Loucy (cell line): ENCODE measurements at regions not wholly inside any gene's neighbourhood (a gene's known extent, or its start where the extent isn't known, plus 50 kb on each side); places are given as distances from the start of the nearest gene placed in this dataset.
"Not testable (repeated sequence)": the region's sequence is repeated elsewhere in the genome, so short reads cannot be mapped to it uniquely, and the experiment has no call there.

ENCODE experiments used
- H2AFZ ChIP-seq: fragments of 200-600 bp; sonication (generic); 2 replicates; pipeline ENCODE4 v1.6.0; 2016; ENCODE audit warnings: antibody characterized with exemption, mild to moderate bottlenecking, low read length, moderate library complexity
- H3F3A ChIP-seq: fragments of 200-600 bp; 2 replicates; pipeline ENCODE4 v1.6.0; 2016; ENCODE audit warnings: antibody characterized with exemption, low read depth, mild to moderate bottlenecking
- H3K27me3 ChIP-seq: fragments of 200-600 bp; sonication (generic); 2 replicates; pipeline ENCODE4 v1.6.1; 2014; ENCODE audit warnings: low read length, mild to moderate bottlenecking; ENCODE audit not compliant: insufficient read depth, poor library complexity, severe bottlenecking
- H3K36me3 ChIP-seq: fragments of 200-600 bp; sonication (generic); 2 replicates; pipeline ENCODE4 v1.6.1; 2016; ENCODE audit warnings: low read length; ENCODE audit not compliant: insufficient read depth
- H3K4me1 ChIP-seq: fragments of 200-600 bp; sonication (generic); 2 replicates; pipeline ENCODE4 v1.5.1; 2014; ENCODE audit warnings: low read length, mild to moderate bottlenecking; ENCODE audit not compliant: insufficient read depth, poor library complexity, severe bottlenecking
- H3K4me2 ChIP-seq: fragments of 200-600 bp; sonication (generic); 2 replicates; pipeline ENCODE4 v1.6.0; 2014; ENCODE audit warnings: antibody characterized with exemption, low read length, low read depth, mild to moderate bottlenecking; ENCODE audit not compliant: poor library complexity, severe bottlenecking
- H3K4me3 ChIP-seq: fragments of 200-600 bp; sonication (generic); 2 replicates; pipeline ENCODE4 v1.5.1; 2014; ENCODE audit warnings: low read length, mild to moderate bottlenecking, mixed read lengths; ENCODE audit not compliant: poor library complexity, severe bottlenecking
- H3K79me2 ChIP-seq: fragments of 200-600 bp; sonication (generic); 2 replicates; pipeline ENCODE4 v1.6.1; 2014; ENCODE audit warnings: low read length; ENCODE audit not compliant: insufficient read depth
- H3K9ac ChIP-seq: fragments of 200-600 bp; sonication (generic); 2 replicates; pipeline ENCODE4 v1.6.0; 2014; ENCODE audit warnings: mild to moderate bottlenecking, low read depth, low read length, moderate library complexity; ENCODE audit not compliant: poor library complexity, severe bottlenecking
- H3K9me2 ChIP-seq: fragments of 200-600 bp; sonication (generic); replicated peaks from 2 replicates; pipeline ENCODE4 v1.6.1; 2016; ENCODE audit warnings: low read depth, low read length, mixed read lengths
- H3K9me3 ChIP-seq: fragments of 200-600 bp; sonication (generic); 2 replicates; pipeline ENCODE4 v1.6.1; 2014; ENCODE audit warnings: mild to moderate bottlenecking, antibody characterized with exemption, low read length, low read depth; ENCODE audit not compliant: insufficient read depth
- H4K20me1 ChIP-seq: fragments of 200-600 bp; sonication (generic); 2 replicates; pipeline ENCODE4 v1.6.0; 2014; ENCODE audit warnings: antibody characterized with exemption, low read length, mild to moderate bottlenecking; ENCODE audit not compliant: insufficient read depth, poor library complexity, severe bottlenecking
- CTCF ChIP-seq: fragments of 200-600 bp; sonication (generic); conservative IDR thresholded peaks from 2 replicates; pipeline ENCODE4 v1.5.1; 2014; ENCODE audit warnings: mild to moderate bottlenecking, antibody characterized with exemption, low read length
- EZH2phosphoT487 ChIP-seq: fragments of 200-600 bp; IDR thresholded peaks from 2 replicates; pipeline ENCODE4 v1.6.1; 2018; ENCODE audit warnings: antibody characterized with exemption, mild to moderate bottlenecking, moderate library complexity, borderline replicate concordance

DNA sequence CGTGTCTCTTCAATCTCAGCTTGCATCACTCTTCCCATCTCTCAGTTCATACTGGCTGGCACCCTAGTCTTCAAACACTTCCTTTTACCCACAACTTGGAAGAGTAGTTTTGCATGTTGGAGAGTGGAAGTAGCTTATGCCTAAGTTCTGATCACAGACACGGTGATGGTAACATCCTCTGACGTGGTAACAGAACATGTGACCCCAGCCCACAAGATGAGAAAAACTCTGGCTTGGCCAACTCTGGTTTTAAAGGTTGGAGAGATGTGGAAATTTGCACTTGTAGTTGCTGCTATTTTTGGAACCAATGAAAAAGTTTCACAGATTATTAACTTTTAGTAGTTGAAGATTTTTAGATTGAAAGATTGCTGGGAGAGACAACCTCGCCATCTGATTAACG is 155.4 kb upstream of the SLC35G4 start:
- H3K4me2 ChIP-seq, result no peak overlapping the region
- no peaks in the 10 kb centered on the region for H3K9me3 ChIP-seq
- H4K20me1 ChIP-seq, result no peaks in the 10 kb centered on the region
- H3K27me3 ChIP-seq, result no peaks in the 10 kb centered on the region
- no peaks in the 10 kb centered on the region for H3K9me2 ChIP-seq
- no peaks in the 10 kb centered on the region for H3K79me2 ChIP-seq
- no peak overlapping the region for H3K4me3 ChIP-seq
- H3K4me1 ChIP-seq, result no peaks in the 10 kb centered on the region
- no peak overlapping the region for H3K9ac ChIP-seq
- H3K36me3 ChIP-seq, result no peaks in the 10 kb centered on the region
- TF ChIP-seq CTCF (no peak), EZH2phosphoT487 (no peak)
- H3F3A ChIP-seq, result no peaks in the 10 kb centered on the region
- H2AFZ ChIP-seq, result no peak overlapping the region

DNA sequence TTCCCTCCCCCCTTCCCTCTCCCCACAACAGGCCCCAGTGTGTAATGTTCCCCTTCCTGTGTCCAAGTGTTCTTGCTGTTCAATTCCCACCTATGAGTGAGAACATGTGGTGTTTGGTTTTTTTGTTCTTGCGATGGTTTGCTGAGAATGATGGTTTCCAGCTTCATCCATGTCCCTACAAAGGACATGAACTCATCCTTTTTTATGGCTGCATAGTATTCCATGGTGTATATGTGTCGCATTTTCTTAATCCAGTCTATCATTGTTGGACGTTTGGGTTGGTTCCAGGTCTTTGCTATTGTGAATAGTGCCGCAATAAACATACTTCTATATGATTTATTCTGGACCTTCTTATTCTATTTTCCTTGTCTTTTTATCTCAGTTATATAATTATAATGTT is 165.2 kb upstream of the SLC35G4 start:
- not testable (repeated sequence) for H4K20me1 ChIP-seq, H2AFZ ChIP-seq, H3K4me2 ChIP-seq

DNA sequence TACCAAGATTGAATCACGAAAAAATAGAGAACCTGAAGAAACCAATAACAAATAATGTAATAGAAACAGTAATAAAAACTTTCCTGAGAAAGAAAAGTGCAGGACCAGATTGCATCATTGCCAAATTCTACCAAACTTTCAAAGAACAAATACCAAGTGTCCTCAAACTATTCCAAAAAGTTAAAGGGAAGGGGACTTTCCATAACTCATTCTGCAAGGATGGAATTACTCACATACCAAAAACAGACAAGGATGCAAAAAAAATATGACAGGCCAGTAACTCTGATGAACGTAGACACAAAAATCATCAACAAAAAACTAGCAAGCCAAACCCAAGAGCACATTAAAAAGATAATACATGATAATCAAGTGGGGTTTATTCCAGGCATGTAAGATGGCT is 172.3 kb upstream of the SLC35G4 start:
- H4K20me1 ChIP-seq, result no peaks in the 10 kb centered on the region
- H3K4me3 ChIP-seq, result no peak overlapping the region
- H3K27me3 ChIP-seq, result no peaks in the 10 kb centered on the region
- no peaks in the 10 kb centered on the region for H3K9me3 ChIP-seq
- no peak overlapping the region for H3K9ac ChIP-seq
- no peak overlapping the region for H2AFZ ChIP-seq
- H3K9me2 ChIP-seq, result no peaks in the 10 kb centered on the region
- no peaks in the 10 kb centered on the region for H3K4me1 ChIP-seq
- no peak overlapping the region for H3K4me2 ChIP-seq
- no peaks in the 10 kb centered on the region for H3K79me2 ChIP-seq
- no peaks in the 10 kb centered on the region for H3F3A ChIP-seq
- no peaks in the 10 kb centered on the region for H3K36me3 ChIP-seq
- TF ChIP-seq EZH2phosphoT487 (no peak), CTCF (no peak)

More for the DNA sequence above, 165.2 kb upstream of the SLC35G4 start:
- not testable (repeated sequence) for H3K9me3 ChIP-seq, H3K36me3 ChIP-seq, H3K4me1 ChIP-seq, H3K27me3 ChIP-seq, H3K79me2 ChIP-seq, H3K4me3 ChIP-seq, H3F3A ChIP-seq, H3K9ac ChIP-seq, H3K9me2 ChIP-seq

DNA sequence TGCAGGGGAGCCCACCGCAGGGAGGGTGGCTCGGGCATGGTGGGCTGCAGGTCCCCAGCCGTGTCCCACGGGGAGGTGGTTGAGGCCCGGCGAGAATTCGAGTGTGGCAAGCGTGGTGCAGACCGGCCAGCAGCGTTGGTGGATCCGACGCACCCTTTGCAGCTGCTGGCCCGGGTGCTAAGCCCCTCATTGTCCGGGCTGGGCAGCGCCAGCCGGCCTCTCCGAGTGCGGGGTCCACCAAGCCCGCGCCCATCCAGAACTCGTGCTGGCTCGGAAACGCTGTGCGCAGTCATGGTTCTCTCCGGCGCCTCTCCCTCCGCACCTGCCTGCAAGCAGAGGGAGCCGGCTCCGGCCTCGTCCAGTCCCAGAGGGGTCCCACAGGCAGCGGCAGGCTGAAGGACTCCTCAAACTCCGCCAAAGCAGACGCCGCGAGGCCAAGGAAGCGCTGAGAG is 177.0 kb upstream of the SLC35G4 start:
- Histone ChIP-seq H3K9me2 (no peaks in the 10 kb centered on the region), H3F3A (no peaks in the 10 kb centered on the region), H3K4me2 (no peak overlapping the region), H2AFZ (no peak overlapping the region), H3K4me3 (no peak overlapping the region), H3K9ac (no peak overlapping the region), H3K36me3 (no peaks in the 10 kb centered on the region), H3K9me3 (no peaks in the 10 kb centered on the region; the same call in 1 of the 2 replicates), H3K4me1 (no peaks in the 10 kb centered on the region), H3K27me3 (no peaks in the 10 kb centered on the region), H4K20me1 (no peaks in the 10 kb centered on the region), H3K79me2 (no peaks in the 10 kb centered on the region)
- no peak for TF ChIP-seq CTCF
- no peak for TF ChIP-seq EZH2phosphoT487
